GM12892 (cell line): ENCODE measurements at regions not wholly inside any gene's neighbourhood (a gene's known extent, or its start where the extent isn't known, plus 50 kb on each side); places are given as distances from the start of the nearest gene placed in this dataset.
"Not testable (repeated sequence)": the region's sequence is repeated elsewhere in the genome, so short reads cannot be mapped to it uniquely, and the experiment has no call there.

ENCODE experiments used
- POLR2AphosphoS5 ChIP-seq: IDR thresholded peaks from 2 replicates; pipeline ENCODE4 v1.6.1; 2011; ENCODE audit warnings: low read depth, low read length, control low read depth
- TAF1 ChIP-seq: IDR thresholded peaks from 2 replicates; pipeline ENCODE4 v1.6.1; 2011; ENCODE audit warnings: low read depth, mild to moderate bottlenecking, control low read depth, low read length, borderline replicate concordance

GRCh38 chr22:48289954-48290353, 1527.5 kb downstream of the TBC1D22A start:
- TF ChIP-seq POLR2AphosphoS5, TAF1: not testable (repeated sequence)
